Vagina (tissue), 2 donors: ENCODE measurements at regions not wholly inside any gene's neighbourhood (a gene's known extent, or its start where the extent isn't known, plus 50 kb on each side); places are given as distances from the start of the nearest gene placed in this dataset.
"Not testable (repeated sequence)": the region's sequence is repeated elsewhere in the genome, so short reads cannot be mapped to it uniquely, and the experiment has no call there.

Experiments
- DNase-seq, 2 donors: peaks; one replicate each; pipeline ENCODE4 v3.0.0-alpha.2; 2017; ENCODE audit errors: extremely low spot score in 2 of 2
- H3K27ac ChIP-seq: fragments of 200-600 bp; sonication (generic); one replicate; pipeline ENCODE4 v1.5.1; 2019
- H3K27me3 ChIP-seq: fragments of 200-600 bp; sonication (generic); one replicate; pipeline ENCODE4 v1.5.1; 2019
- H3K36me3 ChIP-seq, 2 donors: fragments of 200-600 bp; sonication (generic); one replicate each; pipeline ENCODE4 v1.5.1; 2017 to 2019
- H3K4me1 ChIP-seq: fragments of 200-600 bp; sonication (generic); one replicate; pipeline ENCODE4 v1.5.1; 2019
- H3K4me3 ChIP-seq, 2 donors: fragments of 200-600 bp; sonication (generic); 1 replicate in 1 of 2; 2 replicates in 1 of 2; pipeline ENCODE4 v1.5.1; 2016 to 2019
- H3K9me3 ChIP-seq: fragments of 200-600 bp; sonication (generic); one replicate; pipeline ENCODE4 v1.5.1; 2019
- CTCF ChIP-seq, 3 experiments: fragments of 450-650 bp in 2 of 3; fragments of 200-600 bp in 1 of 3; sonication (generic) in 1 of 3; IDR thresholded peaks; one replicate each; pipeline ENCODE4 v1.5.1; 2017 to 2019; ENCODE audit warnings: antibody characterized with exemption in 3 of 3, mild to moderate bottlenecking in 2 of 3, moderate library complexity in 2 of 3
- POLR2A ChIP-seq, 2 donors: fragments of 450-650 bp; IDR thresholded peaks; one replicate each; pipeline ENCODE4 v1.6.1; 2017; ENCODE audit warnings: antibody characterized with exemption in 2 of 2, mild to moderate bottlenecking in 2 of 2, moderate library complexity in 2 of 2
- POLR2AphosphoS5 ChIP-seq, 2 donors: sonication (generic); formaldehyde crosslinking; IDR thresholded peaks; one replicate each; pipeline ENCODE4 v1.9.0; 2017; ENCODE audit warnings: antibody characterized with exemption in 2 of 2, mild to moderate bottlenecking in 2 of 2, low read depth in 1 of 2; ENCODE audit not compliant: insufficient read depth in 1 of 2
- intact Hi-C: fragments of 100-400 bp; cut with DNase I; formaldehyde crosslinking; loops from one replicate; pipeline ENCODE4 v1.15.1; 2023

- H3K4me3 ChIP-seq = no peak overlapping the region
- intact Hi-C loops = no loop called here
- H3K4me1 ChIP-seq = no peaks in the 10 kb centered on the region
- TF ChIP-seq POLR2A (IDR thresholded peaks at IDR 0.05) (no peak), CTCF (IDR thresholded peaks at IDR 0.05) (no peak), POLR2AphosphoS5 (IDR thresholded peaks at IDR 0.05; ENCODE audit: insufficient read depth in 1 of 2, low read depth in 1 of 2) (no peak)
- H3K27me3 ChIP-seq = no peaks in the 10 kb centered on the region
- H3K27ac ChIP-seq = no peak overlapping the region
- no peaks in the 10 kb centered on the region for H3K36me3 ChIP-seq
- no peaks in the 10 kb centered on the region for H3K9me3 ChIP-seq
- no peak for DNase-seq
Measured at GRCh38 chr2:114294741-114295140, 147.7 kb upstream of the DPP10 start.

DNA sequence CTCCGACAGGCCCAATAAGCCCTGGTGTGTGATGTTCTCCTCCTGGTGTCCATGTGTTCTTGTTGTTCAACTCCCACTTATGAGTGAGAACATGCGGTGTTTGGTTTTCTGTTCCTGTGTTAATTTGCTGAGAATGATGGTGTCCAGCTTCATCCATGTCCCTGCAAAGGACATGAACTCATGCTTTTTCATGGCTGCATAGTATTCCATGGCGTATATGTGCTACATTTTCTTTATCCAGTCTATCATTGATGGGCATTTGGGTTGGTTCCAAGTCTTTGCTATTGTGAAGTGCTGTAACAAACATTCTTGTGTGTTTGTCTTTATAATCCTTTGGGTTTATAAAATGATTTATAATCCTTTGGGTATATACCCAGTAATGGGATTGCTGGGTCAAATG, 142.1 kb upstream of the DPP10 start:
- H3K27me3 ChIP-seq, H3K27ac ChIP-seq, H3K36me3 ChIP-seq, H3K4me1 ChIP-seq, DNase-seq, H3K9me3 ChIP-seq, intact Hi-C loops, H3K4me3 ChIP-seq: not testable (repeated sequence)

DNA sequence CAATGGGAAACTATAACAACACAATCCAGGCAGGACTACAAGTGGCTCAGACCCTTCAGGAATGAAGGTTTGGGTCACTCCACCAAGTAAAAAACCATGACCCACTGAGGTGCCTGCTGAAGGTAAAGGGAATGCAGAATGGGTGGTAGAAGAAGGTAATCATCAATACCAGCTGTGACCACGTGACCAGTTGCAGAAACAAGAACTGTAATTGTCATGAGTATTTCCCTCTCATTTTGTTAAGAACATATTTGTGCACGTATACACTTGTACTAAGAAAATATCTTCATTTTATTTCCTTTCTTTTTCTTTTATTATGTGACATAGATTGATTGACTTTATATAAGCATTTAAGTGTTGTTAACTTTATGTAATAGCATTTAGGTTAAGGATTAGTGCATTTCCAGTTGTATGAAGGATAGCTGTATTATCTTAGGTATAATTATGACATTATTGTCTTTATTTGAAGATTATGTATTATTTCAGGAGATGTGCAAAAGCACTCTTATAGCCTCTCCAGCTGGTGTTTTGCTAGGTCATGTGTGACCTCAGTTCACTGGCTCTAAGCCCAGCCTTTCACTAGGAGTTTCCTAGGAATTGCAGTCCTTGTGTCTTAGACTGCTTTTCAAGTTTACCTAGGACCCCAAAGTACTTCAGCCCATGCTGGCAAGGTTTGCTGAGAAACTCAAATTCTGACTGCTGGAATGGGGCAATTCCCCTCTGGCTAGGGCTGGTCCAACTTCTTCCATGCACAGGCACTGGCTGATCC, 125.7 kb upstream of the DPP10 start:
- no peak overlapping the region for H3K27ac ChIP-seq
- no peaks in the 10 kb centered on the region for H3K4me1 ChIP-seq
- no peak overlapping the region for H3K4me3 ChIP-seq
- H3K36me3 ChIP-seq = no peaks in the 10 kb centered on the region
- TF ChIP-seq POLR2AphosphoS5 (IDR thresholded peaks at IDR 0.05; ENCODE audit: insufficient read depth in 1 of 2, low read depth in 1 of 2) (no peak), POLR2A (IDR thresholded peaks at IDR 0.05) (no peak), CTCF (IDR thresholded peaks at IDR 0.05) (no peak)
- intact Hi-C loops = no loop called here
- no peaks in the 10 kb centered on the region for H3K27me3 ChIP-seq
- H3K9me3 ChIP-seq = no peaks in the 10 kb centered on the region
- DNase-seq = no peak

- intact Hi-C loops = no loop called here
- no peak for DNase-seq
Measured at GRCh38 chr2:114330594-114330993, 111.8 kb upstream of the DPP10 start.

DNA sequence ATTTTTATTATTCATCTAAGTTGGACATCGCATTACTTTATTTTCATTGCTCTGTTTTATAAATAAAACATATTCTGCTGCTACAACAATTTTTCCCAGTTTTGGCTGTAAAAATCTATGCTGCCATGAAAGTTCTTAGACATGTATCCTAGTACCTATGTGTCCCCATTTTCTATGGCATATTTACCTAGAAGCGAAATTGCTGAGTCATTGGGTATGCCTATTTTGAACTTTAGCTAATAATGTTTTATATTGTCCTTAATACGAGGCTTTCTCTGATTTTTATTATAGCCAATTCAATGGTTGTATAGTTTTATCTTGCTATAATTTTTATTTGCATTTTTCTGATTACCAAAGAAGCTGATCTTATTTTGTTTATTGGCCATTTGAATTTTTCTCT, 110.5 kb upstream of the DPP10 start:
- H3K36me3 ChIP-seq = no peaks in the 10 kb centered on the region
- H3K27me3 ChIP-seq = no peaks in the 10 kb centered on the region
- H3K4me1 ChIP-seq = no peaks in the 10 kb centered on the region
- H3K9me3 ChIP-seq = no peaks in the 10 kb centered on the region
- H3K27ac ChIP-seq = no peak overlapping the region
- intact Hi-C loops = no loop called here
- DNase-seq = no peak
- H3K4me3 ChIP-seq = no peak overlapping the region
- TF ChIP-seq POLR2AphosphoS5 (IDR thresholded peaks at IDR 0.05; ENCODE audit: insufficient read depth in 1 of 2, low read depth in 1 of 2) = no peak
- TF ChIP-seq CTCF (IDR thresholded peaks at IDR 0.05) = no peak
- no peak for TF ChIP-seq POLR2A (IDR thresholded peaks at IDR 0.05)

More at GRCh38 chr2:114330594-114330993, 111.8 kb upstream of the DPP10 start:
- Histone ChIP-seq H3K9me3 (no peaks in the 10 kb centered on the region), H3K36me3 (no peaks in the 10 kb centered on the region), H3K4me3 (no peak overlapping the region), H3K4me1 (no peaks in the 10 kb centered on the region), H3K27me3 (no peaks in the 10 kb centered on the region), H3K27ac (no peak overlapping the region)
- TF ChIP-seq POLR2A (IDR thresholded peaks at IDR 0.05) = no peak
- TF ChIP-seq POLR2AphosphoS5 (IDR thresholded peaks at IDR 0.05; ENCODE audit: insufficient read depth in 1 of 2, low read depth in 1 of 2) = no peak
- no peak for TF ChIP-seq CTCF (IDR thresholded peaks at IDR 0.05)
